ENCODE measurements at regions not wholly inside any gene's neighbourhood (a gene's known extent, or its start where the extent isn't known, plus 50 kb on each side); places are given as distances from the start of the nearest gene placed in this dataset.

DNA sequence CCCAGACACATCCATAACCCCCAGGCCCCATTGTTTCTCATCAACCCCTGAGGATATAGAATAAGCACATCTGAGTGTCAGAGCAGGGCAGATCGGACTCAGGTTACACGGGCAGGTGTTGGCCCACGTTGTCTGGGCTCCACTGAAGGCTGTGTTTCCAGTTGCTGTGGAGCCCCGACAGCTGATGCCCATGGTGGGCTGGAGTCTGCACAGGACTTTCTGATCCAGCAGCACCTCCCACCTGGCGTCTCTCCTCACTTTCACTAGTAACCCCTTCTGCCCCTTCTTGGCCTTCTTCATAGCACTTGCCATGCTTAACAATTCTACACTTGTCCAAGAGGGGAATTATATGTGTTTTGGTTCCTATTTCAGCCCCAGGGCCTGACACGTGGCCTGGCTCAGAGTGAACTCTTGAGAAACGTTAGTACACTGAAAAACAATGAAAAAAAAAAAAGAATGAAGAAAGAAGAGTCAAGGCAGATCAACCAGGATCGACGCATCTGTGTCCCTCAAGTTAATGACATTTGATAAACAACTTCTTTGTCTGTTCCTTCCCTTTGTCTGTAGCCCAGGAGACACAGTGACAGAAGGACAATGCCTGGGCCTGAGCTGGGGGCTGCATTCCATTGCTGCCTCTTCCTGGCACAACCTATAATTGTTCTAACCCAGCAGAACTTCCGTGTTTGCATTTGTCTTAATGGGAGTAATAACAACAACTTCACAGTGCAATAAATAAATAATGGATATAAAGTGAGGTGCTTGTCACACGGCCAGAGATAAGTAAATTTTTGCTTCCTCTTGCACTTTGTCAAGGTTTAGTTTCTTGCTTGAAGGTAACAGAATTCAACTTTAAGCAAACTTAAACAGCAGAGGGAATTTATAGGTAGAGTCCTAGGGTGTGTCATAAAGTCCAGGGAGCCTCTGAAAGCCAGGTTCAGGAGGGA is 224.2 kb upstream of the SSTR4 start:
- TF ChIP-seq POLR2A (IDR thresholded peaks at IDR 0.05; ENCODE audit: low read depth, low read length) = no peak
- TF ChIP-seq POLR2AphosphoS5 (IDR thresholded peaks at IDR 0.05; ENCODE audit: low read depth, low read length) = no peak
- no peak for TF ChIP-seq POU2F2 (IDR thresholded peaks at IDR 0.05; ENCODE audit: low read depth, low read length)
- no peak for TF ChIP-seq TAF1 (IDR thresholded peaks at IDR 0.05; ENCODE audit: low read depth, low read length)
- no peak for TF ChIP-seq PAX5 (IDR thresholded peaks at IDR 0.05; ENCODE audit: insufficient read depth, low read length, severe bottlenecking)
